HEK293 (cell line): ENCODE measurements at regions not wholly inside any gene's neighbourhood (a gene's known extent, or its start where the extent isn't known, plus 50 kb on each side); places are given as distances from the start of the nearest gene placed in this dataset.
A peak's percentile ranks its signal among the peaks of the same experiment; 100 is the strongest.

Source experiments
- CTCF ChIA-PET: fragments of 350-600 bp; formaldehyde crosslinking; extraction: SDS; loops from one replicate; lab custom pipeline; 2021; ENCODE audit warnings: antibody characterized with exemption; lab: Yijun Ruan, JAX
- POLR2A ChIA-PET: fragments of 300-600 bp; formaldehyde crosslinking; extraction: SDS; loops from one replicate; lab custom pipeline; 2020; ENCODE audit warnings: antibody characterized with exemption, inconsistent platforms; lab: Yijun Ruan, JAX
- H3K27ac ChIP-seq: fragments of 200-500 bp; sonication (Bioruptor generic); 2 replicates; pipeline ENCODE4 v1.5.1; 2014; ENCODE audit warnings: low read depth, low read length, control low read depth, inconsistent platforms; ENCODE audit errors: extremely low read depth
- H3K36me3 ChIP-seq, 2 experiments: fragments of 200-500 bp in 1 of 2; sonication (Bioruptor generic) in 1 of 2; 1 replicate in 1 of 2; 2 replicates in 1 of 2; pipeline ENCODE4 v1.5.1; 2014 to 2017; ENCODE audit warnings: inconsistent platforms in 2 of 2, low read length in 2 of 2; ENCODE audit not compliant: control insufficient read depth in 2 of 2, insufficient read depth in 1 of 2
- H3K4me1 ChIP-seq: fragments of 200-500 bp; sonication (Bioruptor generic); 2 replicates; pipeline ENCODE4 v1.5.1; 2014; ENCODE audit warnings: mild to moderate bottlenecking, low read length, inconsistent platforms; ENCODE audit not compliant: control insufficient read depth, insufficient read depth
- H3K4me3 ChIP-seq: 2 replicates; pipeline ENCODE4 v1.5.1; 2011; ENCODE audit warnings: low read depth, mild to moderate bottlenecking, control low read depth, low read length, moderate library complexity
- H3K9me3 ChIP-seq: fragments of 200-500 bp; sonication (Bioruptor generic); 2 replicates; pipeline ENCODE4 v1.5.1; 2014; ENCODE audit warnings: low read depth, low read length, inconsistent platforms; ENCODE audit not compliant: control insufficient read depth, insufficient read depth
- GLIS1 ChIP-seq: fragments of 450-650 bp; formaldehyde crosslinking; IDR thresholded peaks from 2 replicates; pipeline ENCODE4 v1.5.1; 2016; ENCODE audit warnings: missing biosample characterization, missing genetic modification characterization
- IKZF3 ChIP-seq: fragments of 450-650 bp; IDR thresholded peaks from 2 replicates; pipeline ENCODE4 v1.5.0; 2018; ENCODE audit warnings: missing biosample characterization, mild to moderate bottlenecking, missing genetic modification characterization, moderate library complexity
- PRDM1 ChIP-seq: fragments of 450-650 bp; formaldehyde crosslinking; IDR thresholded peaks from 2 replicates; pipeline ENCODE4; 2016; ENCODE audit warnings: missing biosample characterization, missing genetic modification characterization
- YY2 ChIP-seq: fragments of 450-650 bp; formaldehyde crosslinking; IDR thresholded peaks from 2 replicates; pipeline ENCODE4 v1.5.1; 2016; ENCODE audit warnings: missing biosample characterization, missing genetic modification characterization
- ZEB2 ChIP-seq: fragments of 450-650 bp; formaldehyde crosslinking; IDR thresholded peaks from 2 replicates; pipeline ENCODE4 v1.5.1; 2016; ENCODE audit warnings: missing biosample characterization, missing genetic modification characterization
- ZFHX2 ChIP-seq: fragments of 450-650 bp; formaldehyde crosslinking; conservative IDR thresholded peaks from 2 replicates; pipeline ENCODE4 v1.5.1; 2016; ENCODE audit warnings: missing biosample characterization, missing genetic modification characterization
- ZNF140 ChIP-seq: fragments of 450-650 bp; formaldehyde crosslinking; IDR thresholded peaks from 2 replicates; pipeline ENCODE4 v1.5.1; 2016; ENCODE audit warnings: missing biosample characterization, missing genetic modification characterization
- ZNF2 ChIP-seq: fragments of 450-650 bp; formaldehyde crosslinking; IDR thresholded peaks from 2 replicates; pipeline ENCODE4 v1.5.1; 2016; ENCODE audit warnings: missing biosample characterization, missing genetic modification characterization
- ZNF404 ChIP-seq: fragments of 450-650 bp; formaldehyde crosslinking; IDR thresholded peaks from 2 replicates; pipeline ENCODE4 v1.5.1; 2017; ENCODE audit warnings: missing biosample characterization, missing genetic modification characterization
- ZNF423 ChIP-seq: fragments of 450-650 bp; formaldehyde crosslinking; IDR thresholded peaks from 2 replicates; pipeline ENCODE4 v1.5.1; 2016; ENCODE audit warnings: missing biosample characterization, missing genetic modification characterization
- ZNF530 ChIP-seq: fragments of 450-650 bp; formaldehyde crosslinking; IDR thresholded peaks from 2 replicates; pipeline ENCODE4 v1.5.1; 2016; ENCODE audit warnings: low read depth, missing biosample characterization, missing genetic modification characterization
- ZNF561 ChIP-seq: fragments of 450-650 bp; IDR thresholded peaks from 2 replicates; pipeline ENCODE4 v1.5.1; 2018; ENCODE audit warnings: missing biosample characterization, missing genetic modification characterization, borderline replicate concordance
- ZNF654 ChIP-seq: fragments of 450-650 bp; formaldehyde crosslinking; IDR thresholded peaks from 2 replicates; pipeline ENCODE4 v1.5.1; 2016; ENCODE audit warnings: low read depth, missing biosample characterization, missing genetic modification characterization
- ZNF701 ChIP-seq: fragments of 450-650 bp; formaldehyde crosslinking; IDR thresholded peaks from 2 replicates; pipeline ENCODE4 v1.5.1; 2016; ENCODE audit warnings: missing biosample characterization, missing genetic modification characterization
- ZNF843 ChIP-seq: fragments of 450-650 bp; formaldehyde crosslinking; IDR thresholded peaks from 2 replicates; pipeline ENCODE4 v1.5.1; 2016; ENCODE audit warnings: missing biosample characterization, missing genetic modification characterization
- ZSCAN16 ChIP-seq: fragments of 450-650 bp; formaldehyde crosslinking; IDR thresholded peaks from 2 replicates; pipeline ENCODE4 v1.5.1; 2016; ENCODE audit warnings: missing biosample characterization, missing genetic modification characterization
- TF ChIP-seq, protein P1 (sequence below): fragments of 450-650 bp; formaldehyde crosslinking; IDR thresholded peaks from 2 replicates; pipeline ENCODE4; 2016; ENCODE audit warnings: missing biosample characterization, missing genetic modification characterization
- TF ChIP-seq, protein P2 (sequence below): fragments of 450-650 bp; formaldehyde crosslinking; IDR thresholded peaks from 2 replicates; pipeline ENCODE4 v1.5.1; 2016; ENCODE audit warnings: missing biosample characterization, missing genetic modification characterization, borderline replicate concordance
- TF ChIP-seq, protein P3 (sequence below): fragments of 450-650 bp; formaldehyde crosslinking; IDR thresholded peaks from 2 replicates; pipeline ENCODE4 v1.5.1; 2016; ENCODE audit warnings: missing biosample characterization, missing genetic modification characterization

DNA sequence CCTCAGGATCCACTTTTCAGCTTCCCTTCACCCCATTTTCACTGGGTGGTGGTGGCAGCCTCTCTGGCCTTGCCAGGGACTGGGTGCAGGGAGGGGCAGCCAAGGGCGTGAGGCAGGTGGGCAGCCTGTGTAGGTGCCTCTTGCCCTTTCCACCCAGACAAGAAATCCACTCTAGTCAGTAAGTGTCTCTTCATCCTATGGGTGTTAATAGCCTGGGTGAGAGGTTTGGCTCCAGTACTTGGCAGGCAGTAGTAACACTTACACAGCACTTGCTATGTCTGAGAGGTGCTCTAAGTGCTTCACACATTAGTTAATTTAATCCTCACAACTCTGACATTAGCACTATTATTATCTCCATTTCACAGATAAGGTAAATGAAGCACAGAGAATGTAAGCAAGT is 171.9 kb downstream of the EMP1 start (continued):
- TF ChIP-seq ZNF404: no peak
- TF ChIP-seq ZNF561 (tag by site-specific recombination): no peak

DNA sequence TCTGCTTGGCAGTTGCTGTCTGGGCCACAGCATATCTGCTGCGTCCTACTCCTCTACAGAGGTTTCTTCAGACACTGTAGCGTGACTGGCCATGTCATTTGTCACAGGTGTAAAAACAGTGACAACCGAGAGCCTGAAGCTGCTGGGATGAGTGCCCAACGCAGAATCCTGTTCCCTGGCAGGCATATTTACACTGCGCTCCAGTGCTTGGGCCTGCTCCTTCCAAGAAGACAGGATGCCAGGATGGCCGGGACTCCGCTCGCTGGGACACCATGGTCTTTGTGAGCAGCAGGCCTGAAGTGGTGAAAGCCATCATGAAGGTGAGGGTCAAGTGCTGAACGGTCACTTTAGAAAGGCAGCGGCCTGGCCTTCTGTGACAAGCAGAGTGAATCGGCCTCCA is 171.4 kb downstream of the EMP1 start:
- Histone ChIP-seq H3K36me3 (no peaks in the 10 kb centered on the region), H3K27ac (no peak overlapping the region), H3K9me3 (no peaks in the 10 kb centered on the region), H3K4me1 (no peaks in the 10 kb centered on the region), H3K4me3 (no peak overlapping the region)
- TF ChIP-seq ZNF530 (no peak), PRDM1 (tag by site-specific recombination) (no peak), IKZF3 (tag by site-specific recombination) (no peak), ZNF701 (tag by site-specific recombination) (no peak), ZEB2 (no peak), GLIS1 (tag by site-specific recombination) (no peak), ZNF843 (no peak)
- TF ChIP-seq, protein P1, sequence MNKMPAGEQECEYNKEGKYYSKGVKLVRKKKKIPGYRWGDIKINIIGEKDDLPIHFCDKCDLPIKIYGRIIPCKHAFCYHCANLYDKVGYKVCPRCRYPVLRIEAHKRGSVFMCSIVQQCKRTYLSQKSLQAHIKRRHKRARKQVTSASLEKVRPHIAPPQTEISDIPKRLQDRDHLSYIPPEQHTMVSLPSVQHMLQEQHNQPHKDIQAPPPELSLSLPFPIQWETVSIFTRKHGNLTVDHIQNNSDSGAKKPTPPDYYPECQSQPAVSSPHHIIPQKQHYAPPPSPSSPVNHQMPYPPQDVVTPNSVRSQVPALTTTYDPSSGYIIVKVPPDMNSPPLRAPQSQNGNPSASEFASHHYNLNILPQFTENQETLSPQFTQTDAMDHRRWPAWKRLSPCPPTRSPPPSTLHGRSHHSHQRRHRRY (tag by site-specific recombination): no peak
- TF ChIP-seq, protein P2, sequence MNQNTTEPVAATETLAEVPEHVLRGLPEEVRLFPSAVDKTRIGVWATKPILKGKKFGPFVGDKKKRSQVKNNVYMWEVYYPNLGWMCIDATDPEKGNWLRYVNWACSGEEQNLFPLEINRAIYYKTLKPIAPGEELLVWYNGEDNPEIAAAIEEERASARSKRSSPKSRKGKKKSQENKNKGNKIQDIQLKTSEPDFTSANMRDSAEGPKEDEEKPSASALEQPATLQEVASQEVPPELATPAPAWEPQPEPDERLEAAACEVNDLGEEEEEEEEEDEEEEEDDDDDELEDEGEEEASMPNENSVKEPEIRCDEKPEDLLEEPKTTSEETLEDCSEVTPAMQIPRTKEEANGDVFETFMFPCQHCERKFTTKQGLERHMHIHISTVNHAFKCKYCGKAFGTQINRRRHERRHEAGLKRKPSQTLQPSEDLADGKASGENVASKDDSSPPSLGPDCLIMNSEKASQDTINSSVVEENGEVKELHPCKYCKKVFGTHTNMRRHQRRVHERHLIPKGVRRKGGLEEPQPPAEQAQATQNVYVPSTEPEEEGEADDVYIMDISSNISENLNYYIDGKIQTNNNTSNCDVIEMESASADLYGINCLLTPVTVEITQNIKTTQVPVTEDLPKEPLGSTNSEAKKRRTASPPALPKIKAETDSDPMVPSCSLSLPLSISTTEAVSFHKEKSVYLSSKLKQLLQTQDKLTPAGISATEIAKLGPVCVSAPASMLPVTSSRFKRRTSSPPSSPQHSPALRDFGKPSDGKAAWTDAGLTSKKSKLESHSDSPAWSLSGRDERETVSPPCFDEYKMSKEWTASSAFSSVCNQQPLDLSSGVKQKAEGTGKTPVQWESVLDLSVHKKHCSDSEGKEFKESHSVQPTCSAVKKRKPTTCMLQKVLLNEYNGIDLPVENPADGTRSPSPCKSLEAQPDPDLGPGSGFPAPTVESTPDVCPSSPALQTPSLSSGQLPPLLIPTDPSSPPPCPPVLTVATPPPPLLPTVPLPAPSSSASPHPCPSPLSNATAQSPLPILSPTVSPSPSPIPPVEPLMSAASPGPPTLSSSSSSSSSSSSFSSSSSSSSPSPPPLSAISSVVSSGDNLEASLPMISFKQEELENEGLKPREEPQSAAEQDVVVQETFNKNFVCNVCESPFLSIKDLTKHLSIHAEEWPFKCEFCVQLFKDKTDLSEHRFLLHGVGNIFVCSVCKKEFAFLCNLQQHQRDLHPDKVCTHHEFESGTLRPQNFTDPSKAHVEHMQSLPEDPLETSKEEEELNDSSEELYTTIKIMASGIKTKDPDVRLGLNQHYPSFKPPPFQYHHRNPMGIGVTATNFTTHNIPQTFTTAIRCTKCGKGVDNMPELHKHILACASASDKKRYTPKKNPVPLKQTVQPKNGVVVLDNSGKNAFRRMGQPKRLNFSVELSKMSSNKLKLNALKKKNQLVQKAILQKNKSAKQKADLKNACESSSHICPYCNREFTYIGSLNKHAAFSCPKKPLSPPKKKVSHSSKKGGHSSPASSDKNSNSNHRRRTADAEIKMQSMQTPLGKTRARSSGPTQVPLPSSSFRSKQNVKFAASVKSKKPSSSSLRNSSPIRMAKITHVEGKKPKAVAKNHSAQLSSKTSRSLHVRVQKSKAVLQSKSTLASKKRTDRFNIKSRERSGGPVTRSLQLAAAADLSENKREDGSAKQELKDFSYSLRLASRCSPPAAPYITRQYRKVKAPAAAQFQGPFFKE: no peak
- ChIA-PET POLR2A (interaction anchor here (0.7 kb wide), 1 partner anchor 88 kb away, joined by 3 read pairs; no protein-coding TSS in a partner anchor), CTCF (interaction anchor here (1.4 kb wide), 1 partner anchor 167 kb away, joined by 4 read pairs; no protein-coding TSS in a partner anchor)

DNA sequence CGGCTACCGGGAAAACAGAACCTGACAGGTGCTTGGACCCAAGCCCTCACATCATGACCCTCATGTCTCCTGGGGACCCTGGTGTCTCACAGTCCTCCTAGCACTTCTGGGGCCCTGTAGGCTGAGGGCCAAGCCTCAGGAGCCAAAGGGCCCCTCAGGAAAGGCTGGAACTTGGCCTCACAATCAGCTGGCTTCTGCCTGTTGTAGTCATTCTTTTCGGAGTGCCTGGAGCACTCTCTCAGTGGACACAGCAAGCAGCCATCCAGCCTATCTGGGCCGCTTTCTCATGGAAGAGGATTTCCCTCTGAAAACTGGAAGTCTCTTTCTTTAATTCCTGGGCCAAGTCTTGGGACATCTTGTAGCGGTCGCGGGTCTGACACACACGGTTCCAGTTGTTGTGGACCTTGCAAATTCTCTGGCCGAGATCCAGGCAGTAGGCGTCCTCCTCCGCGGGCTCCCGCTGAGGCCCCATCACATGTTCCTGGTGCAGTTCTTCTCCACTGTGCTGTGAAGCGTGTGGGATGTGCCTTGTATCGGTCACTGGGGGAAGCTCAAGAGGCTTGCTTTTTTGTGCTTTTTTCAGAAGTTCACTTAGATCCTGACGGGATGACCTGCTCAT is 169.3 kb downstream of the EMP1 start:
- Histone ChIP-seq H3K36me3 (no peaks in the 10 kb centered on the region), H3K4me3 (no peak overlapping the region), H3K4me1 (no peaks in the 10 kb centered on the region)
- CTCF ChIA-PET: interaction anchor here (0.6 to 1.0 kb wide), 3 partner anchors 36 to 576 kb away, joined by 3 to 4 read pairs (median 3); no protein-coding TSS in a partner anchor
- 0 out of 2 replicates have a peak, but pooled peaks have one; percentile 18 for TF ChIP-seq ZFHX2 (tag by site-specific recombination)
- TF ChIP-seq IKZF3 (tag by site-specific recombination): no peak
- TF ChIP-seq, all 188 proteins: peak for 1
- Histone ChIP-seq H3K9me3 (no peaks in the 10 kb centered on the region), H3K27ac (no peak overlapping the region)
- POLR2A ChIA-PET: no interaction called here

DNA sequence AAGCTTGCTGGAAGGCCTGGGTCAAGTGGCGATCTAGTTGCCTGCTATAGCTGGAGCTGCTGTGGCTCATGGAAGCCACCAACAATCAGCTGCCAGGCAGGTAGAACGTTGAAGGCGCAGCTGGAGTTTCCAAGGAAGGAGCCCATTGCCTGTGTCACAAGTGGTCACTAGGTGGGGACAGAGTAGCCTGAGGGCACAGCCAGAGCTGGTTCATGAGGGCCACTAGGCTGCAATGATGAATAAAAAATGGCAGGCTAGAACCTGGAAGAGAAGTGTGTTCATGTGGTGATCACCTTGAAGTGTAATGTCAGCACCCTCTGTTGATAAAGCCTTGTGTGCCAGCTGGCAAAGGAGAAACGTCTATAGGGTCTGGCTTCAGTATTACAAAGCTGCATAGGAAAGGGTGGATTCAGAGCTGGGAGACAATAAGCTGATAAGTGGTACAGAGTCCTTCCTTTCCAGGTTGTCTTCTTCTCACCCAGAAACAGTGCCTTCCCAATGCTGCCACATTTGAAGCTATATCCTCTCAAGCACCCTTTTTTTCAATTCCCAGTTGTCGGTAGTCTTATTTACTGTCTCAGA is 165.8 kb downstream of the EMP1 start:
- peak; percentile 68 for TF ChIP-seq ZNF654
- TF ChIP-seq, protein P3, sequence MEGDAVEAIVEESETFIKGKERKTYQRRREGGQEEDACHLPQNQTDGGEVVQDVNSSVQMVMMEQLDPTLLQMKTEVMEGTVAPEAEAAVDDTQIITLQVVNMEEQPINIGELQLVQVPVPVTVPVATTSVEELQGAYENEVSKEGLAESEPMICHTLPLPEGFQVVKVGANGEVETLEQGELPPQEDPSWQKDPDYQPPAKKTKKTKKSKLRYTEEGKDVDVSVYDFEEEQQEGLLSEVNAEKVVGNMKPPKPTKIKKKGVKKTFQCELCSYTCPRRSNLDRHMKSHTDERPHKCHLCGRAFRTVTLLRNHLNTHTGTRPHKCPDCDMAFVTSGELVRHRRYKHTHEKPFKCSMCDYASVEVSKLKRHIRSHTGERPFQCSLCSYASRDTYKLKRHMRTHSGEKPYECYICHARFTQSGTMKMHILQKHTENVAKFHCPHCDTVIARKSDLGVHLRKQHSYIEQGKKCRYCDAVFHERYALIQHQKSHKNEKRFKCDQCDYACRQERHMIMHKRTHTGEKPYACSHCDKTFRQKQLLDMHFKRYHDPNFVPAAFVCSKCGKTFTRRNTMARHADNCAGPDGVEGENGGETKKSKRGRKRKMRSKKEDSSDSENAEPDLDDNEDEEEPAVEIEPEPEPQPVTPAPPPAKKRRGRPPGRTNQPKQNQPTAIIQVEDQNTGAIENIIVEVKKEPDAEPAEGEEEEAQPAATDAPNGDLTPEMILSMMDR (tag by site-specific recombination): peak; percentile 58; the same call in 1 of the 2 replicates
- peak; percentile 68; the same call in 1 of the 2 replicates for TF ChIP-seq YY2 (tag by site-specific recombination)
- TF ChIP-seq ZNF423 (tag by site-specific recombination): no peak
- TF ChIP-seq ZNF2 (tag by site-specific recombination): peak; percentile 51; the same call in 1 of the 2 replicates
- TF ChIP-seq ZNF140 (tag by site-specific recombination): no peak
- no peak for TF ChIP-seq ZSCAN16
- Histone ChIP-seq H3K36me3 (no peaks in the 10 kb centered on the region), H3K9me3 (no peaks in the 10 kb centered on the region), H3K4me3 (no peak overlapping the region), H3K4me1 (no peaks in the 10 kb centered on the region), H3K27ac (no peak overlapping the region)
- CTCF ChIA-PET: interaction anchor here (0.5 to 2.4 kb wide), 39 partner anchors 11 to 1578 kb away, joined by 3 to 43 read pairs (median 4); partner anchors contain the start of gene GRIN2B
- POLR2A ChIA-PET: no interaction called here
